HepG2 (cell line): ENCODE measurements at regions not wholly inside any gene's neighbourhood (a gene's known extent, or its start where the extent isn't known, plus 50 kb on each side); places are given as distances from the start of the nearest gene placed in this dataset.
A peak's percentile ranks its signal among the peaks of the same experiment; 100 is the strongest.

Source experiments
- ATAC-seq: fragments of 200-7000 bp; cut with Tn5 transposase; 3 replicates; pipeline ENCODE4 v1.9.1; 2020; ENCODE audit warnings: mild to moderate bottlenecking, moderate library complexity
- BruUV-seq: library from RNA; stranded (reverse); fragments of 400-500 nt; replicated peaks from 2 replicates; lab custom pipeline; 2021; lab: Mats Ljungman, UMichigan
- CTCF ChIA-PET: fragments of 300-600 bp; formaldehyde crosslinking; extraction: SDS; loops from one replicate; lab custom pipeline; 2021; ENCODE audit warnings: low total read pairs, inconsistent platforms, low intra/inter-chr PET ratio; lab: Yijun Ruan, JAX
- POLR2A ChIA-PET: fragments of 350-600 bp; sonication (Branson Sonifier 250); formaldehyde crosslinking; loops from one replicate; lab custom pipeline; 2020; ENCODE audit warnings: antibody characterized with exemption, inconsistent platforms; lab: Yijun Ruan, JAX
- DNase-seq: peaks from one replicate; pipeline ENCODE4 v3.0.0-alpha.2; 2015; ENCODE audit warnings: low spot score
- FAIRE-seq: peaks from 3 replicates; lab custom pipeline; 2011; peaks lifted over from hg19 to GRCh38; lab: Jason Lieb, UNC
- H2AFZ ChIP-seq: one replicate; pipeline ENCODE4 v1.6.1; 2011; ENCODE audit warnings: low read length, inconsistent platforms
- H3K27ac ChIP-seq: fragments of 300-600 bp; 3 replicates; pipeline ENCODE4 v1.8.0; 2011; ENCODE audit warnings: mixed run types, mild to moderate bottlenecking, mixed read lengths, low read length, inconsistent platforms; ENCODE audit not compliant: insufficient read depth; ENCODE audit errors: extremely low read length
- H3K27me3 ChIP-seq, 2 experiments: fragments of 200-600 bp in 1 of 2; 2 replicates in 1 of 2; 3 replicates in 1 of 2; pipeline versions ENCODE4 v1.6.0 to v1.8.0; 2011; ENCODE audit warnings: low read length in 2 of 2, mild to moderate bottlenecking in 2 of 2, moderate library complexity in 2 of 2, inconsistent platforms in 1 of 2; ENCODE audit not compliant: insufficient read depth in 2 of 2, control insufficient read depth in 1 of 2
- H3K36me3 ChIP-seq, 2 experiments: fragments of 200-600 bp in 1 of 2; replicated peaks in 1 of 2; 2 replicates in 1 of 2; 3 replicates in 1 of 2; pipeline versions ENCODE4 v1.5.1 to v1.8.0; 2011; ENCODE audit warnings: low read length in 2 of 2, inconsistent platforms in 1 of 2; ENCODE audit not compliant: insufficient read depth in 2 of 2, control insufficient read depth in 1 of 2
- H3K4me1 ChIP-seq: 2 replicates; pipeline ENCODE4 v1.5.1; 2012; ENCODE audit warnings: low read length, inconsistent platforms; ENCODE audit not compliant: insufficient read depth
- H3K4me2 ChIP-seq: 2 replicates; pipeline ENCODE4 v1.6.0; 2011; ENCODE audit warnings: low read depth, low read length, inconsistent platforms
- H3K4me3 ChIP-seq, 3 experiments: fragments of 200-600 bp in 1 of 3; sonication (generic), shearing (Covaris generic) in 1 of 3; replicated peaks in 1 of 3; 2 replicates each; pipeline ENCODE4 v1.5.1; 2011 to 2016; ENCODE audit warnings: low read length in 3 of 3, inconsistent platforms in 2 of 3, low read depth in 2 of 3, mild to moderate bottlenecking in 2 of 3, control low read depth in 1 of 3, mixed read lengths in 1 of 3; ENCODE audit not compliant: insufficient read depth in 1 of 3
- H3K79me2 ChIP-seq: one replicate; pipeline ENCODE4 v1.6.1; 2011; ENCODE audit warnings: low read length, inconsistent platforms; ENCODE audit not compliant: insufficient read depth
- H3K9ac ChIP-seq: 2 replicates; pipeline ENCODE4 v1.6.0; 2011; ENCODE audit warnings: mild to moderate bottlenecking, low read depth, low read length, inconsistent platforms; ENCODE audit not compliant: insufficient read depth
- H3K9me3 ChIP-seq: 2 replicates; pipeline ENCODE4 v1.5.1; 2012; ENCODE audit warnings: mild to moderate bottlenecking, low read length
- H4K20me1 ChIP-seq: 2 replicates; pipeline ENCODE4 v1.6.0; 2011; ENCODE audit warnings: inconsistent platforms, mild to moderate bottlenecking, low read length, moderate library complexity; ENCODE audit not compliant: insufficient read depth
- BCL6 ChIP-seq: IDR thresholded peaks from 2 replicates; pipeline ENCODE4 v1.6.1; 2016; ENCODE audit warnings: missing genetic modification reagents, missing compliant biosample characterization
- DPF2 ChIP-seq: sonication (generic); formaldehyde crosslinking; IDR thresholded peaks from 2 replicates; pipeline ENCODE4 v1.4.0; 2020; ENCODE audit warnings: mild to moderate bottlenecking, low read depth, missing genetic modification reagents, borderline replicate concordance
- FOXA1 ChIP-seq, 2 experiments: fragments of 450-650 bp in 1 of 2; sonication (generic) in 1 of 2; formaldehyde crosslinking in 1 of 2; IDR thresholded peaks; 2 replicates each; pipeline versions ENCODE4 v1.4.0 to v1.6.1; 2016 to 2020; ENCODE audit warnings: missing genetic modification reagents in 1 of 2
- FOXA3 ChIP-seq: IDR thresholded peaks from 2 replicates; pipeline ENCODE4 v1.6.1; 2016; ENCODE audit warnings: missing genetic modification reagents, missing compliant biosample characterization
- FOXP4 ChIP-seq: sonication (generic); formaldehyde crosslinking; IDR thresholded peaks from 2 replicates; pipeline ENCODE4 v1.4.0; 2020; ENCODE audit warnings: missing genetic modification reagents
- GATAD2A ChIP-seq: IDR thresholded peaks from 2 replicates; pipeline ENCODE4 v1.6.1; 2016
- HNF4G ChIP-seq, 2 experiments: sonication (generic) in 1 of 2; formaldehyde crosslinking in 1 of 2; IDR thresholded peaks; 2 replicates each; pipeline versions ENCODE4 v1.4.0 to v1.6.1; 2011 to 2020; ENCODE audit warnings: borderline replicate concordance in 2 of 2, low read depth in 2 of 2, mild to moderate bottlenecking in 2 of 2, low read length in 1 of 2, missing genetic modification reagents in 1 of 2, moderate library complexity in 1 of 2
- NFYC ChIP-seq: IDR thresholded peaks from 2 replicates; pipeline ENCODE4 v1.6.1; 2016; ENCODE audit warnings: missing genetic modification reagents, missing compliant biosample characterization
- NKX3-1 ChIP-seq: sonication (generic); formaldehyde crosslinking; IDR thresholded peaks from 2 replicates; pipeline ENCODE4 v1.5.0; 2020; ENCODE audit warnings: missing genetic modification reagents
- NR2F6 ChIP-seq, 2 experiments: IDR thresholded peaks; 2 replicates each; pipeline ENCODE4 v1.6.1; 2016; ENCODE audit warnings: antibody characterized with exemption in 1 of 2, mild to moderate bottlenecking in 1 of 2
- ZFP36L1 ChIP-seq: sonication (generic); formaldehyde crosslinking; IDR thresholded peaks from 2 replicates; pipeline ENCODE4 v1.8.0; 2022; ENCODE audit warnings: mild to moderate bottlenecking, missing genetic modification reagents, moderate library complexity
- ZNF205 ChIP-seq: IDR thresholded peaks from 2 replicates; pipeline ENCODE4 v1.6.1; 2018; ENCODE audit warnings: missing biosample characterization, missing genetic modification reagents
- ZNF333 ChIP-seq: sonication (generic); formaldehyde crosslinking; IDR thresholded peaks from 2 replicates; pipeline ENCODE4 v1.4.0; 2020; ENCODE audit warnings: mild to moderate bottlenecking, missing genetic modification reagents, borderline replicate concordance
- ZNF33B ChIP-seq: sonication (generic); formaldehyde crosslinking; IDR thresholded peaks from 2 replicates; pipeline ENCODE4 v1.5.1; 2020; ENCODE audit warnings: mild to moderate bottlenecking, missing genetic modification reagents
- ZNF441 ChIP-seq: sonication (generic); formaldehyde crosslinking; IDR thresholded peaks from 2 replicates; pipeline ENCODE4 v1.7.0; 2021; ENCODE audit warnings: missing genetic modification reagents, borderline replicate concordance
- ZNF468 ChIP-seq: sonication (generic); formaldehyde crosslinking; IDR thresholded peaks from 2 replicates; pipeline ENCODE4 v1.8.0; 2022; ENCODE audit warnings: mild to moderate bottlenecking, moderate library complexity, missing genetic modification reagents
- ZNF577 ChIP-seq: sonication (generic); formaldehyde crosslinking; IDR thresholded peaks from 2 replicates; pipeline ENCODE4 v1.4.0; 2020; ENCODE audit warnings: mild to moderate bottlenecking, low read depth, missing genetic modification reagents, borderline replicate concordance
- WGBS: methylation state at CpG from one replicate; pipeline ENCODE4 v1.1.6; 2017; ENCODE audit warnings: low lambda C conversion rate; 5-methylcytosine and 5-hydroxymethylcytosine counted together
- in situ Hi-C: cut with HindIII; loops from 2 replicates; pipeline ENCODE4 v1.10.0; 2017; ENCODE audit warnings: low pct_unique_long_range_greater_than_20kb; ENCODE audit not compliant: extremely low pct_ligation_motif_present
- intact Hi-C: fragments of 100-400 bp; cut with micrococcal nuclease; formaldehyde crosslinking; loops from one replicate; pipeline ENCODE4 v1.10.0; 2022; ENCODE audit not compliant: unreplicated experiment
- TF ChIP-seq, protein P1 (sequence below): IDR thresholded peaks from 2 replicates; pipeline ENCODE4 v1.6.1; 2016; ENCODE audit warnings: missing biosample characterization, missing genetic modification reagents, low read depth
- TF ChIP-seq, protein P2 (sequence below): IDR thresholded peaks from 2 replicates; pipeline ENCODE4 v1.6.1; 2016; ENCODE audit warnings: missing genetic modification reagents, missing compliant biosample characterization
- TF ChIP-seq, protein P3 (sequence below): sonication (generic); formaldehyde crosslinking; IDR thresholded peaks from 2 replicates; pipeline ENCODE4 v1.5.0; 2020; ENCODE audit warnings: missing genetic modification reagents

DNA sequence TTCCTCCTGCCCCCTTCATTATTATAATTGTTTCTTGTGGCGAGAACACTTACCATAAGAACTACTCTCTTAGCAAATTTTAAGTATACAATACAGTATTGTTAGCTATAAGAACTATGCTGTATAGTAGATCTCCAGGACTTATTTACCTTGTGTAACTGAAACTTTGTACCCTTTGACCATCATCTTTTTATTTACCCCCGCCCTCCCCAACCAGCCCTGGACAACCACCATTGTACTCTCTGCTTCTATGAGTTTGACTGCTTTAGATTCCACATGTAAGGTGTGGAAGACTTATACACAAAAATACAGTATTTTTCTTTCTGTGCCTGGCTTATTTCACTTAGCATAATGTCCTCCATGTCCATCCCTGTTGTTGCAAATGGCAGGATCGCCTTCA, 161.1 kb downstream of the PHF8 start:
- no peaks in the 10 kb centered on the region for H4K20me1 ChIP-seq
- no peak for FAIRE-seq
- ChIA-PET POLR2A (interaction anchor here (1.0 kb wide), 1 partner anchor 199 kb away, joined by 3 read pairs; no protein-coding TSS in a partner anchor), CTCF (no interaction called here)
- ATAC-seq: peak; percentile 93
- peak; percentile 77 for DNase-seq
- no TSS peak for BruUV-seq
- 0% methylated on average over 3 of the region's 3 CpGs for WGBS
- H3K4me2 ChIP-seq: peak overlapping the region; percentile 60
- H3K36me3 ChIP-seq: no peaks in the 10 kb centered on the region
- intact Hi-C loops: no loop called here
- H3K79me2 ChIP-seq: no peaks in the 10 kb centered on the region
- peaks cover 27% of the 10 kb centered on the region for H3K4me1 ChIP-seq
- H3K27me3 ChIP-seq: no peaks in the 10 kb centered on the region
- no peak overlapping the region for H3K9ac ChIP-seq
- H3K27ac ChIP-seq: peak overlapping the region; percentile 61
- peak overlapping the region in 1 of 3 experiments; percentile 28; a peak in 1 of 6 replicates for H3K4me3 ChIP-seq
- no peak overlapping the region for H2AFZ ChIP-seq
- in situ Hi-C loops: no loop called here
- H3K9me3 ChIP-seq: 0 out of 2 replicates have a peak, but pooled peaks cover 5% of the 10 kb centered on the region
- TF ChIP-seq, protein P1, sequence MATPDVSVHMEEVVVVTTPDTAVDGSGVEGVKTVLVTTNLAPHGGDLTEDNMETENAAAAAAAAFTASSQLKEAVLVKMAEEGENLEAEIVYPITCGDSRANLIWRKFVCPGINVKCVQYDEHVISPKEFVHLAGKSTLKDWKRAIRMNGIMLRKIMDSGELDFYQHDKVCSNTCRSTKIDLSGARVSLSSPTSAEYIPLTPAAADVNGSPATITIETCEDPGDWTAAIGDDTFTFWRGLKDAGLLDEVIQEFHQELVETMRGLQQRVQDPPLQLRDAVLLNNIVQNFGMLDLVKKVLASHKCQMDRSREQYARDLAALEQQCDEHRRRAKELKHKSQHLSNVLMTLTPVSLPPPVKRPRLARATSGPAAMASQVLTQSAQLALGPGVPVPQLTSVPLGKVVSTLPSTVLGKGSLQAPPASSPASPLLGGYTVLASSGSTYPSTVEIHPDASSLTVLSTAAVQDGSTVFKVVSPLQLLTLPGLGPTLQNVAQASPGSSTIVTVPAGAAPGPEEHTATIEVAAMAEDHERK (CRISPR knock-in tag): no peak
- TF ChIP-seq ZNF33B (CRISPR knock-in tag) (no peak), ZNF333 (no peak), ZNF577 (CRISPR knock-in tag) (no peak), ZNF205 (CRISPR knock-in tag) (no peak), HNF4G (IDR thresholded peaks at IDR 0.05; ENCODE audit: borderline replicate concordance, low read depth, low read length) (peak; percentile 42; the same call in 1 of the 2 replicates), HNF4G (CRISPR knock-in tag; IDR thresholded peaks at IDR 0.05; ENCODE audit: borderline replicate concordance, low read depth) (no peak), GATAD2A (CRISPR knock-in tag) (peak; percentile 53), FOXA3 (CRISPR knock-in tag) (peak; percentile 59), ZFP36L1 (CRISPR knock-in tag) (no peak), NR2F6 (IDR thresholded peaks at IDR 0.05) (no peak), NR2F6 (CRISPR knock-in tag; IDR thresholded peaks at IDR 0.05) (no peak), DPF2 (CRISPR knock-in tag) (no peak), FOXA1 (IDR thresholded peaks at IDR 0.05) (no peak), FOXA1 (CRISPR knock-in tag; IDR thresholded peaks at IDR 0.05) (peak; percentile 63), BCL6 (CRISPR knock-in tag) (peak; percentile 66), NFYC (CRISPR knock-in tag) (no peak), NKX3-1 (CRISPR knock-in tag) (no peak), ZNF441 (CRISPR knock-in tag) (no peak), ZNF468 (CRISPR knock-in tag) (no peak), FOXP4 (peak; percentile 34; the same call in 1 of the 2 replicates)
- TF ChIP-seq, protein P2, sequence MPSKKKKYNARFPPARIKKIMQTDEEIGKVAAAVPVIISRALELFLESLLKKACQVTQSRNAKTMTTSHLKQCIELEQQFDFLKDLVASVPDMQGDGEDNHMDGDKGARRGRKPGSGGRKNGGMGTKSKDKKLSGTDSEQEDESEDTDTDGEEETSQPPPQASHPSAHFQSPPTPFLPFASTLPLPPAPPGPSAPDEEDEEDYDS: no peak
- TF ChIP-seq, protein P3, sequence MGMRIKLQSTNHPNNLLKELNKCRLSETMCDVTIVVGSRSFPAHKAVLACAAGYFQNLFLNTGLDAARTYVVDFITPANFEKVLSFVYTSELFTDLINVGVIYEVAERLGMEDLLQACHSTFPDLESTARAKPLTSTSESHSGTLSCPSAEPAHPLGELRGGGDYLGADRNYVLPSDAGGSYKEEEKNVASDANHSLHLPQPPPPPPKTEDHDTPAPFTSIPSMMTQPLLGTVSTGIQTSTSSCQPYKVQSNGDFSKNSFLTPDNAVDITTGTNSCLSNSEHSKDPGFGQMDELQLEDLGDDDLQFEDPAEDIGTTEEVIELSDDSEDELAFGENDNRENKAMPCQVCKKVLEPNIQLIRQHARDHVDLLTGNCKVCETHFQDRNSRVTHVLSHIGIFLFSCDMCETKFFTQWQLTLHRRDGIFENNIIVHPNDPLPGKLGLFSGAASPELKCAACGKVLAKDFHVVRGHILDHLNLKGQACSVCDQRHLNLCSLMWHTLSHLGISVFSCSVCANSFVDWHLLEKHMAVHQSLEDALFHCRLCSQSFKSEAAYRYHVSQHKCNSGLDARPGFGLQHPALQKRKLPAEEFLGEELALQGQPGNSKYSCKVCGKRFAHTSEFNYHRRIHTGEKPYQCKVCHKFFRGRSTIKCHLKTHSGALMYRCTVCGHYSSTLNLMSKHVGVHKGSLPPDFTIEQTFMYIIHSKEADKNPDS: no peak
